HEK293T (cell line): ENCODE measurements at regions not wholly inside any gene's neighbourhood (a gene's known extent, or its start where the extent isn't known, plus 50 kb on each side); places are given as distances from the start of the nearest gene placed in this dataset.

Experiments
- CTCF ChIA-PET: fragments of 350-600 bp; formaldehyde crosslinking; extraction: SDS; loops from one replicate; lab custom pipeline; 2021; ENCODE audit warnings: antibody characterized with exemption, inconsistent platforms; lab: Yijun Ruan, JAX
- POLR2A ChIA-PET: fragments of 350-600 bp; formaldehyde crosslinking; extraction: SDS; loops from one replicate; lab custom pipeline; 2020; ENCODE audit warnings: antibody characterized with exemption, inconsistent platforms; lab: Yijun Ruan, JAX
- DNase-seq: peaks from one replicate; pipeline ENCODE4 v3.0.0; 2012; ENCODE audit warnings: mixed read lengths; ENCODE audit errors: extremely low spot score
- ARNT ChIP-seq: fragments of 450-650 bp; IDR thresholded peaks from 2 replicates; pipeline ENCODE4 v1.6.1; 2017; ENCODE audit warnings: mild to moderate bottlenecking
- BHLHE40 ChIP-seq: fragments of 450-650 bp; IDR thresholded peaks from 2 replicates; pipeline ENCODE4 v1.6.1; 2016; ENCODE audit warnings: mild to moderate bottlenecking, moderate library complexity, borderline replicate concordance
- CTBP1 ChIP-seq: fragments of 450-650 bp; IDR thresholded peaks from 2 replicates; pipeline ENCODE4 v1.6.1; 2016; ENCODE audit warnings: borderline replicate concordance
- ELF4 ChIP-seq: fragments of 450-650 bp; IDR thresholded peaks from 2 replicates; pipeline ENCODE4 v1.6.1; 2017; ENCODE audit warnings: antibody characterized with exemption
- FOXA1 ChIP-seq: fragments of 450-650 bp; IDR thresholded peaks from 2 replicates; pipeline ENCODE4 v1.6.1; 2016; ENCODE audit warnings: mild to moderate bottlenecking
- FOXK2 ChIP-seq: fragments of 450-650 bp; IDR thresholded peaks from 2 replicates; pipeline ENCODE4 v1.6.1; 2016; ENCODE audit warnings: mild to moderate bottlenecking
- FOXM1 ChIP-seq: fragments of 450-650 bp; IDR thresholded peaks from 2 replicates; pipeline ENCODE4 v1.6.1; 2017; ENCODE audit warnings: mild to moderate bottlenecking, borderline replicate concordance
- HDGF ChIP-seq: fragments of 450-650 bp; IDR thresholded peaks from 2 replicates; pipeline ENCODE4 v1.6.1; 2017; ENCODE audit warnings: antibody characterized with exemption, borderline replicate concordance
- L3MBTL2 ChIP-seq: fragments of 450-650 bp; conservative IDR thresholded peaks from 2 replicates; pipeline ENCODE4 v1.6.1; 2016; ENCODE audit warnings: mild to moderate bottlenecking
- LEF1 ChIP-seq: fragments of 450-650 bp; IDR thresholded peaks from 2 replicates; pipeline ENCODE4 v1.6.1; 2017; ENCODE audit warnings: mild to moderate bottlenecking, borderline replicate concordance
- NFRKB ChIP-seq: fragments of 450-650 bp; IDR thresholded peaks from 2 replicates; pipeline ENCODE4 v1.6.1; 2016; ENCODE audit warnings: mild to moderate bottlenecking, moderate library complexity
- PKNOX1 ChIP-seq: fragments of 450-650 bp; IDR thresholded peaks from 2 replicates; pipeline ENCODE4 v1.6.1; 2016
- SP1 ChIP-seq: fragments of 450-650 bp; IDR thresholded peaks from 2 replicates; pipeline ENCODE4 v1.6.1; 2017
- SUZ12 ChIP-seq: fragments of 450-650 bp; IDR thresholded peaks from 2 replicates; pipeline ENCODE4 v1.6.1; 2016; ENCODE audit warnings: mild to moderate bottlenecking
- TARDBP ChIP-seq: fragments of 450-650 bp; IDR thresholded peaks from 2 replicates; pipeline ENCODE4 v1.6.1; 2016
- ZNF384 ChIP-seq: fragments of 450-650 bp; IDR thresholded peaks from 2 replicates; pipeline ENCODE4 v1.6.1; 2016

GRCh38 chr17:70242781-70243437 is 73.6 kb downstream of the KCNJ2 start:
- TF ChIP-seq FOXM1 (no peak), ZNF384 (no peak), BHLHE40 (no peak), ELF4 (no peak), LEF1 (no peak), SP1 (no peak), SUZ12 (no peak), L3MBTL2 (no peak), NFRKB (no peak), PKNOX1 (no peak), CTBP1 (no peak), FOXA1 (no peak)
- POLR2A ChIA-PET, result no interaction called here
- CTCF ChIA-PET, result no interaction called here

GRCh38 chr17:70251706-70252105 is 82.4 kb downstream of the KCNJ2 start:
- ChIA-PET POLR2A (no interaction called here), CTCF (no interaction called here)
- DNase-seq, result no peak
- no peak for TF ChIP-seq ZNF384
- no peak for TF ChIP-seq FOXA1
- no peak for TF ChIP-seq FOXM1
- no peak for TF ChIP-seq BHLHE40
- TF ChIP-seq ELF4, result no peak
- TF ChIP-seq PKNOX1, result no peak
- TF ChIP-seq SP1, result no peak
- TF ChIP-seq FOXK2, result no peak
- TF ChIP-seq SUZ12, result no peak
- no peak for TF ChIP-seq TARDBP
- no peak for TF ChIP-seq HDGF
- no peak for TF ChIP-seq NFRKB
- TF ChIP-seq LEF1, result no peak
- TF ChIP-seq L3MBTL2, result no peak
- TF ChIP-seq ARNT, result no peak
- no peak for TF ChIP-seq CTBP1

More at GRCh38 chr17:70242781-70243437, 73.6 kb downstream of the KCNJ2 start:
- DNase-seq, result no peak

GRCh38 chr17:70254735-70255460 is 85.6 kb downstream of the KCNJ2 start:
- CTCF ChIA-PET, result no interaction called here
- TF ChIP-seq ARNT (no peak), ELF4 (no peak), BHLHE40 (no peak), PKNOX1 (no peak)
- POLR2A ChIA-PET, result no interaction called here
- DNase-seq, result no peak

GRCh38 chr17:70256751-70257150 is 87.4 kb downstream of the KCNJ2 start:
- ChIA-PET POLR2A (no interaction called here), CTCF (no interaction called here)
- no peak for DNase-seq
- no peak for TF ChIP-seq SP1
- TF ChIP-seq FOXK2, result no peak
- no peak for TF ChIP-seq NFRKB
- TF ChIP-seq CTBP1, result no peak

GRCh38 chr17:70258465-70258864 is 89.1 kb downstream of the KCNJ2 start:
- CTCF ChIA-PET, result no interaction called here
- no peak for DNase-seq
- POLR2A ChIA-PET, result no interaction called here
- no peak for TF ChIP-seq L3MBTL2
- no peak for TF ChIP-seq TARDBP
- TF ChIP-seq CTBP1, result no peak
- TF ChIP-seq FOXM1, result no peak
- no peak for TF ChIP-seq ARNT
- no peak for TF ChIP-seq FOXA1
- no peak for TF ChIP-seq ELF4
- TF ChIP-seq SP1, result no peak
- TF ChIP-seq LEF1, result no peak
- no peak for TF ChIP-seq NFRKB
- TF ChIP-seq PKNOX1, result no peak
- no peak for TF ChIP-seq FOXK2
- TF ChIP-seq BHLHE40, result no peak
- TF ChIP-seq SUZ12, result no peak
- TF ChIP-seq ZNF384, result no peak

- TF ChIP-seq FOXM1 (no peak), CTBP1 (no peak), BHLHE40 (no peak), FOXK2 (no peak), ELF4 (no peak), L3MBTL2 (no peak), HDGF (no peak), NFRKB (no peak), PKNOX1 (no peak), ARNT (no peak), LEF1 (no peak), SUZ12 (no peak), SP1 (no peak), TARDBP (no peak), FOXA1 (no peak)
- ChIA-PET POLR2A (no interaction called here), CTCF (no interaction called here)
- no peak for DNase-seq
Measured at GRCh38 chr17:70259400-70259799, 90.1 kb downstream of the KCNJ2 start.
